ENCODE measurements at regions not wholly inside any gene's neighbourhood (a gene's known extent, or its start where the extent isn't known, plus 50 kb on each side); places are given as distances from the start of the nearest gene placed in this dataset.
A peak's percentile ranks its signal among the peaks of the same experiment; 100 is the strongest.
"Not testable (repeated sequence)": the region's sequence is repeated elsewhere in the genome, so short reads cannot be mapped to it uniquely, and the experiment has no call there.

DNA sequence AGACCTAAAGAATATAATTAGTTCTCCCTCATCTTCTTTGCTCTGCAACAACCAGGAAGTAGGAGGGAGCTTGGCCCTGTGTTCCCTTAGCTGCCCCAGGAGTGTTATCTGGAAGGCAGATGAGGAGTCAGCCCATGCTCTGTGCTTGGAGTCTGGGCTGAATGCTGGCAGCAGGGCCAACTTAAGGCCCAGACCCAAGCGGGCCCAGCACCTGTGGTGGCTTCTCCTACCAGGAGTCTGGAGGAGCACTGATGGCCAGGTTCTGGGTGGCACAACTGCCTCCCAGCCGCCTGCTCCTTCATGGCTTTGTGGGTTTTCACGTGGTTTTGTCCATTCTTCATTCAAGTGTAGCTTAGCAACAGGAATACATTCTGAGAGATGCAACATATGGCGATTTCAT is 1910.7 kb upstream of the LRRTM1 start:
- H3K9me2 ChIP-seq (replicated peaks; ENCODE audit: insufficient read depth): no peaks in the 10 kb centered on the region
- no peaks in the 10 kb centered on the region for H3K36me3 ChIP-seq (replicated peaks; ENCODE audit: insufficient read depth, low read depth)
- H3K27me3 ChIP-seq: no peaks in the 10 kb centered on the region
- no peaks in the 10 kb centered on the region for H3K79me2 ChIP-seq
- no peak overlapping the region for H2AFZ ChIP-seq
- WGBS (ENCODE audit: low lambda C conversion rate, missing lambda C conversion rate): 61% methylated on average over 4 of the region's 4 CpGs
- H3K4me2 ChIP-seq: no peak overlapping the region
- H3K4me1 ChIP-seq (ENCODE audit: insufficient read depth): no peaks in the 10 kb centered on the region
- no peaks in the 10 kb centered on the region for H4K20me1 ChIP-seq (ENCODE audit: insufficient read depth, poor library complexity, severe bottlenecking)
- no peak for TF ChIP-seq EZH2phosphoT487 (IDR thresholded peaks at IDR 0.05; ENCODE audit: low read depth, severe bottlenecking, unreplicated experiment)
- TF ChIP-seq, protein P1, sequence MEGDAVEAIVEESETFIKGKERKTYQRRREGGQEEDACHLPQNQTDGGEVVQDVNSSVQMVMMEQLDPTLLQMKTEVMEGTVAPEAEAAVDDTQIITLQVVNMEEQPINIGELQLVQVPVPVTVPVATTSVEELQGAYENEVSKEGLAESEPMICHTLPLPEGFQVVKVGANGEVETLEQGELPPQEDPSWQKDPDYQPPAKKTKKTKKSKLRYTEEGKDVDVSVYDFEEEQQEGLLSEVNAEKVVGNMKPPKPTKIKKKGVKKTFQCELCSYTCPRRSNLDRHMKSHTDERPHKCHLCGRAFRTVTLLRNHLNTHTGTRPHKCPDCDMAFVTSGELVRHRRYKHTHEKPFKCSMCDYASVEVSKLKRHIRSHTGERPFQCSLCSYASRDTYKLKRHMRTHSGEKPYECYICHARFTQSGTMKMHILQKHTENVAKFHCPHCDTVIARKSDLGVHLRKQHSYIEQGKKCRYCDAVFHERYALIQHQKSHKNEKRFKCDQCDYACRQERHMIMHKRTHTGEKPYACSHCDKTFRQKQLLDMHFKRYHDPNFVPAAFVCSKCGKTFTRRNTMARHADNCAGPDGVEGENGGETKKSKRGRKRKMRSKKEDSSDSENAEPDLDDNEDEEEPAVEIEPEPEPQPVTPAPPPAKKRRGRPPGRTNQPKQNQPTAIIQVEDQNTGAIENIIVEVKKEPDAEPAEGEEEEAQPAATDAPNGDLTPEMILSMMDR (IDR thresholded peaks at IDR 0.05; ENCODE audit: poor library complexity): no peak
- no peak for TF ChIP-seq EZH2 (IDR thresholded peaks at IDR 0.05; ENCODE audit: borderline replicate concordance)
- no peak overlapping the region for H3K4me3 ChIP-seq
- no peaks in the 10 kb centered on the region for H3K9me3 ChIP-seq (ENCODE audit: low read depth)
- no peak overlapping the region for H3K27ac ChIP-seq
- DNase-seq (ENCODE audit: low spot score): no peak

DNA sequence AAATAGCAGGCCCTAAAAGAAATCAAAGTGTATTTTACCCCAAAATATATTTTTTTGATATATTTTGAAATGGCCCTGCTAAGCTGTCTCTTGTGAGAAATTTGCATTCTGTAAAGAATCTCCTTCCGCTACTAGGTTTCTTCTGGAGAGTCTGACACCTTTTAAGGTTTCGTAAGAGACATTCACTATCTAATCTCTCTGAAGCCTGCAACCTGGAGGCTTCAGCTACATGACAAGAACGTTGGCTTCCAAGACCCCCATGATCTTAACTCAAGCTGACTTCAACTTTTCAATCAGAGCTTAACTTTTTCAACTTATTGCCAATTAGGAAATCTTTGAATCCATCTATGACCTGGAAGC is 1894.9 kb upstream of the LRRTM1 start:
- Histone ChIP-seq H3K36me3 (replicated peaks; ENCODE audit: insufficient read depth, low read depth) (no peaks in the 10 kb centered on the region), H3K4me3 (no peak overlapping the region), H2AFZ (no peak overlapping the region), H3K79me2 (no peaks in the 10 kb centered on the region), H3K27me3 (no peaks in the 10 kb centered on the region), H3K9me2 (replicated peaks; ENCODE audit: insufficient read depth) (no peaks in the 10 kb centered on the region), H3K4me2 (no peak overlapping the region), H3K9me3 (ENCODE audit: low read depth) (no peaks in the 10 kb centered on the region), H4K20me1 (ENCODE audit: insufficient read depth, poor library complexity, severe bottlenecking) (no peaks in the 10 kb centered on the region), H3K27ac (no peak overlapping the region), H3K4me1 (ENCODE audit: insufficient read depth) (no peaks in the 10 kb centered on the region)
- 69% methylated on average over 3 of the region's 3 CpGs for WGBS (ENCODE audit: low lambda C conversion rate, missing lambda C conversion rate)
- TF ChIP-seq EZH2phosphoT487 (IDR thresholded peaks at IDR 0.05; ENCODE audit: low read depth, severe bottlenecking, unreplicated experiment) (no peak), EZH2 (IDR thresholded peaks at IDR 0.05; ENCODE audit: borderline replicate concordance) (no peak)
- TF ChIP-seq, protein P1 (IDR thresholded peaks at IDR 0.05; ENCODE audit: poor library complexity): no peak
- DNase-seq (ENCODE audit: low spot score): no peak

DNA sequence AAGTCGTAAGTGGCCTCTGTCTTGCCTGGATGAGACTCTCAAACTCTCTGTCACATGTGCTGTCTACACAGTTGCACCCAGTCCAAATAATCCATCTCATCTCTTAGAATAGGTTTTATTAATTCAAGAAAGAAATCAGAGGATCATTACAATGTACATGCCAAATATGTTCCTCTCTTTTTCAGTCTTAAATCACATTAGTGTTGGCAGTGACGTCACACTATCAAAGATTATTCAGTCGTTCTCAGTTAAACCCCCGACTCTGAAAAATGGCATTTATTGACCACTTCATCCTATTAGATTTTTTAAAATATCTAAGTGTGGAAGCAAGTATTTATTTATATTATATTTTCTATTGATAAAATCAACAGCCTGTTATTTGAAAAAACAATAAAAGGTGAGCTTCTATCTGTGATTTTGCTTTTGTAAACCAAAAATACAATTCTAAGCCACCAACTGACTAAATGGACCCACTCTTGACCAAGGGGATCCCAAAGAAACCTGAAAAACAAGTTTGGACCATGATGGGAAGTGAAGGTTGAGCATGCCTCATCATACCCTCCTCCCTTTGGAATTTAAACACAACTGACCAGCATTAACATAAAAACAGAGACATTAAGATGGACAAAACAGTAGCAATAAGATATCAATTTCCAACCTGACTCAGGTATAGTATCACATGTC is 1894.4 kb upstream of the LRRTM1 start:
- Histone ChIP-seq H3K9me3 (ENCODE audit: low read depth) (no peaks in the 10 kb centered on the region), H4K20me1 (ENCODE audit: insufficient read depth, poor library complexity, severe bottlenecking) (no peaks in the 10 kb centered on the region), H3K9me2 (replicated peaks; ENCODE audit: insufficient read depth) (no peaks in the 10 kb centered on the region), H2AFZ (no peak overlapping the region), H3K4me1 (ENCODE audit: insufficient read depth) (no peaks in the 10 kb centered on the region), H3K4me2 (no peak overlapping the region), H3K79me2 (no peaks in the 10 kb centered on the region), H3K27ac (no peak overlapping the region), H3K27me3 (no peaks in the 10 kb centered on the region), H3K4me3 (no peak overlapping the region), H3K36me3 (replicated peaks; ENCODE audit: insufficient read depth, low read depth) (no peaks in the 10 kb centered on the region)
- TF ChIP-seq, protein P1 (IDR thresholded peaks at IDR 0.05; ENCODE audit: poor library complexity): no peak
- no peak for TF ChIP-seq EZH2 (IDR thresholded peaks at IDR 0.05; ENCODE audit: borderline replicate concordance)
- no peak for TF ChIP-seq EZH2phosphoT487 (IDR thresholded peaks at IDR 0.05; ENCODE audit: low read depth, severe bottlenecking, unreplicated experiment)
- DNase-seq (ENCODE audit: low spot score): no peak
- 91% methylated on average over 4 of the region's 4 CpGs for WGBS (ENCODE audit: low lambda C conversion rate, missing lambda C conversion rate)

GRCh38 chr2:82182270-82182669 is 1877.7 kb upstream of the LRRTM1 start:
- Histone ChIP-seq H4K20me1 (ENCODE audit: insufficient read depth, poor library complexity, severe bottlenecking) (no peaks in the 10 kb centered on the region), H3K4me3 (no peak overlapping the region), H3K9me2 (replicated peaks; ENCODE audit: insufficient read depth) (no peaks in the 10 kb centered on the region), H3K27me3 (no peaks in the 10 kb centered on the region), H3K79me2 (no peaks in the 10 kb centered on the region), H3K36me3 (replicated peaks; ENCODE audit: insufficient read depth, low read depth) (no peaks in the 10 kb centered on the region), H3K9me3 (ENCODE audit: low read depth) (no peaks in the 10 kb centered on the region), H2AFZ (no peak overlapping the region), H3K4me1 (ENCODE audit: insufficient read depth) (no peaks in the 10 kb centered on the region), H3K4me2 (no peak overlapping the region), H3K27ac (no peak overlapping the region)
- TF ChIP-seq, protein P1 (IDR thresholded peaks at IDR 0.05; ENCODE audit: poor library complexity): no peak
- no peak for TF ChIP-seq EZH2phosphoT487 (IDR thresholded peaks at IDR 0.05; ENCODE audit: low read depth, severe bottlenecking, unreplicated experiment)
- no peak for TF ChIP-seq EZH2 (IDR thresholded peaks at IDR 0.05; ENCODE audit: borderline replicate concordance)
- peak; percentile 3 for DNase-seq (ENCODE audit: low spot score)

DNA sequence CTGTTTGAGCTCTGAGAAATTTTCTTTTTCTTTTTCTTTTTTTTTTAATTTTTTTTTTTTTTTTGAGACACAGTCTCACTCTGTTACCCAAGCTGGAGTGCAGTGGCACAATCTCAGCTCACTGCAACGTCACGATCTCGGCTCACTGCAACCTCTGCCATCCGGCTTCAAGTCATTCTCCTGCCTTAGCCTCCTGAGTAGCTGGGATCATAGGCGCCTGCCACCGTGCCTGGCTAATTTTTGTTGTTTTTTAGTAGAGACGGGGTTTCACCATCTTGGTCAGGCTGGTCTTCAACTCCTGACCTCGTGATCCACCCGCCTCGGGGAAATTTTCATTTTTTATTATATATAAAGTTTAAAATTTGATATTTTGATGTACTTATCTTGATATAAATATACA is 1870.7 kb upstream of the LRRTM1 start:
- not testable (repeated sequence) for H3K9me2 ChIP-seq (replicated peaks; ENCODE audit: insufficient read depth); H3K27me3 ChIP-seq; H3K27ac ChIP-seq; H3K4me2 ChIP-seq; DNase-seq (ENCODE audit: low spot score); H3K36me3 ChIP-seq (replicated peaks; ENCODE audit: insufficient read depth, low read depth); H4K20me1 ChIP-seq (ENCODE audit: insufficient read depth, poor library complexity, severe bottlenecking); H3K4me1 ChIP-seq (ENCODE audit: insufficient read depth); H3K4me3 ChIP-seq; H3K79me2 ChIP-seq; H2AFZ ChIP-seq; H3K9me3 ChIP-seq (ENCODE audit: low read depth)
- 94% methylated on average over 10 of the region's 10 CpGs for WGBS (ENCODE audit: low lambda C conversion rate, missing lambda C conversion rate)
